Suprapubic skin (tissue), 4 donors: ENCODE measurements at regions not wholly inside any gene's neighbourhood (a gene's known extent, or its start where the extent isn't known, plus 50 kb on each side); places are given as distances from the start of the nearest gene placed in this dataset.
"Not testable (repeated sequence)": the region's sequence is repeated elsewhere in the genome, so short reads cannot be mapped to it uniquely, and the experiment has no call there.

Experiments
- DNase-seq, 2 donors: peaks; one replicate each; pipeline ENCODE4 v3.0.0-alpha.2; 2019; ENCODE audit warnings: low spot score in 2 of 2
- H3K27ac ChIP-seq: fragments of 200-600 bp; sonication (generic); one replicate; pipeline ENCODE4 v1.5.1; 2019
- H3K27me3 ChIP-seq: fragments of 200-600 bp; sonication (generic); one replicate; pipeline ENCODE4 v1.5.1; 2019
- H3K36me3 ChIP-seq: fragments of 200-600 bp; sonication (generic); one replicate; pipeline ENCODE4 v1.5.1; 2019
- H3K4me1 ChIP-seq: fragments of 200-600 bp; sonication (generic); one replicate; pipeline ENCODE4 v1.5.1; 2019
- H3K4me3 ChIP-seq: fragments of 200-600 bp; sonication (generic); one replicate; pipeline ENCODE4 v1.5.1; 2019; ENCODE audit warnings: mild to moderate bottlenecking
- H3K9me3 ChIP-seq: fragments of 200-600 bp; sonication (generic); one replicate; pipeline ENCODE4 v1.5.1; 2019
- EP300 ChIP-seq: sonication (generic); formaldehyde crosslinking; IDR thresholded peaks from one replicate; pipeline ENCODE4 v1.6.1; 2017; ENCODE audit warnings: antibody characterized with exemption
- POLR2A ChIP-seq, 2 donors: fragments of 450-650 bp; IDR thresholded peaks; one replicate each; pipeline ENCODE4 v1.6.1; 2017; ENCODE audit warnings: antibody characterized with exemption in 2 of 2, mild to moderate bottlenecking in 2 of 2, moderate library complexity in 2 of 2
- POLR2AphosphoS5 ChIP-seq, 3 donors: sonication (generic); formaldehyde crosslinking; IDR thresholded peaks; one replicate each; pipeline ENCODE4 v1.6.1; 2017; ENCODE audit warnings: antibody characterized with exemption in 3 of 3
- WGBS: methylation state at CpG from one replicate; pipeline ENCODE4 v1.1.5; 2018; 5-methylcytosine and 5-hydroxymethylcytosine counted together
- TF ChIP-seq, protein P1 (sequence below), 2 donors: fragments of 200-600 bp in 1 of 2; fragments of 450-650 bp in 1 of 2; sonication (generic) in 1 of 2; IDR thresholded peaks; one replicate each; pipeline ENCODE4 v1.5.1; 2016 to 2019; ENCODE audit warnings: antibody characterized with exemption in 2 of 2, mild to moderate bottlenecking in 1 of 2, moderate library complexity in 1 of 2

- Histone ChIP-seq H3K27ac (no peak overlapping the region), H3K9me3 (no peaks in the 10 kb centered on the region), H3K4me1 (peaks cover 18% of the 10 kb centered on the region), H3K36me3 (no peaks in the 10 kb centered on the region), H3K27me3 (no peaks in the 10 kb centered on the region), H3K4me3 (no peak overlapping the region)
- TF ChIP-seq POLR2A (IDR thresholded peaks at IDR 0.05) (no peak), EP300 (no peak), POLR2AphosphoS5 (IDR thresholded peaks at IDR 0.05) (no peak)
- TF ChIP-seq, protein P1, sequence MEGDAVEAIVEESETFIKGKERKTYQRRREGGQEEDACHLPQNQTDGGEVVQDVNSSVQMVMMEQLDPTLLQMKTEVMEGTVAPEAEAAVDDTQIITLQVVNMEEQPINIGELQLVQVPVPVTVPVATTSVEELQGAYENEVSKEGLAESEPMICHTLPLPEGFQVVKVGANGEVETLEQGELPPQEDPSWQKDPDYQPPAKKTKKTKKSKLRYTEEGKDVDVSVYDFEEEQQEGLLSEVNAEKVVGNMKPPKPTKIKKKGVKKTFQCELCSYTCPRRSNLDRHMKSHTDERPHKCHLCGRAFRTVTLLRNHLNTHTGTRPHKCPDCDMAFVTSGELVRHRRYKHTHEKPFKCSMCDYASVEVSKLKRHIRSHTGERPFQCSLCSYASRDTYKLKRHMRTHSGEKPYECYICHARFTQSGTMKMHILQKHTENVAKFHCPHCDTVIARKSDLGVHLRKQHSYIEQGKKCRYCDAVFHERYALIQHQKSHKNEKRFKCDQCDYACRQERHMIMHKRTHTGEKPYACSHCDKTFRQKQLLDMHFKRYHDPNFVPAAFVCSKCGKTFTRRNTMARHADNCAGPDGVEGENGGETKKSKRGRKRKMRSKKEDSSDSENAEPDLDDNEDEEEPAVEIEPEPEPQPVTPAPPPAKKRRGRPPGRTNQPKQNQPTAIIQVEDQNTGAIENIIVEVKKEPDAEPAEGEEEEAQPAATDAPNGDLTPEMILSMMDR (IDR thresholded peaks at IDR 0.05) = no peak
- WGBS = 87% methylated on average over 2 of the region's 2 CpGs
- DNase-seq = no peak
Measured at GRCh38 chr13:44710576-44710975, 134.4 kb upstream of the TSC22D1 start.

DNA sequence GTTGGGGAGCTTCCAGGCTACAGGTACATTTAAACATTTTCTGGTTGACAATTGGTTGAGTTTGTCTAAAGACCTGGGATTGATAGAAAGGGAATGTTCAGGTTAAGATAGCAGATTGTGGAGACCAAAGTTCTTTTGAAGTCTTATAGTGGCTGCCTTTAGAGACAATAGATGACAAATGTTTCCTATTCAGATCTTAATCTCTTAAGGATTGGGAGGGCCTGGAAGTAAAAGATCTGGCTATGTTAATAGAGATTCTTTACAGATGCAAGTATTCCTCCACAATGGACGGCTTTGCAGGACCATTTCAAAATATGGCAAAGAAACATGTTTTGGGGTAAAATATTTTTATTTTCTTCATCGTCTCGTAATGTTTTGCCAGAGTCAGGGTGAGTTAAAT is 128.7 kb upstream of the TSC22D1 start:
- not testable (repeated sequence) for H3K9me3 ChIP-seq, H3K27me3 ChIP-seq, H3K36me3 ChIP-seq, DNase-seq, H3K4me3 ChIP-seq, H3K4me1 ChIP-seq, H3K27ac ChIP-seq
- WGBS = 74% methylated on average over 3 of the region's 3 CpGs

DNA sequence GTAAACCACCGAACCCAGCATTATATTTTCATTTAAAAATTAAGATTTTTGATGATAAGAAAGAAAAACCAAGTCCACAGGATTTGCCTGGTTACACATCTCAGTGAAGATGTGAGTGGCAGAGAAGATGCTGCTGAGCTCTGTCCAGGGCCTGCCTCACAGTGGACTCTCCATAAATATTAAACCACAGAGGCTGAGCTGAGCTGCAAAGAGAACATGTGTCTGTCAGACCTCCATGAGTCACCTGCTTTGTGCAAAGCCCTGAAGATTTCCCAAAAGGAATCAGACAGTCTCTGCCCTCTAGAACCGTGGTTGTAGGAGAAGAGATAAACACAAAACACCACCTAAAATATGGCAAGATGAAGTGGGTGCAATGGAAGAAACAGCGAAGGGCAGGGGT is 127.2 kb upstream of the TSC22D1 start:
- no peak for DNase-seq
- H3K4me3 ChIP-seq = no peak overlapping the region
- WGBS = 51% methylated on average over 3 of the region's 3 CpGs
- H3K9me3 ChIP-seq = no peaks in the 10 kb centered on the region
- no peaks in the 10 kb centered on the region for H3K4me1 ChIP-seq
- no peaks in the 10 kb centered on the region for H3K27me3 ChIP-seq
- H3K27ac ChIP-seq = no peak overlapping the region
- no peaks in the 10 kb centered on the region for H3K36me3 ChIP-seq
- TF ChIP-seq, protein P1 (IDR thresholded peaks at IDR 0.05) = no peak
- no peak for TF ChIP-seq EP300
- TF ChIP-seq POLR2AphosphoS5 (IDR thresholded peaks at IDR 0.05) = no peak
- TF ChIP-seq POLR2A (IDR thresholded peaks at IDR 0.05) = no peak

DNA sequence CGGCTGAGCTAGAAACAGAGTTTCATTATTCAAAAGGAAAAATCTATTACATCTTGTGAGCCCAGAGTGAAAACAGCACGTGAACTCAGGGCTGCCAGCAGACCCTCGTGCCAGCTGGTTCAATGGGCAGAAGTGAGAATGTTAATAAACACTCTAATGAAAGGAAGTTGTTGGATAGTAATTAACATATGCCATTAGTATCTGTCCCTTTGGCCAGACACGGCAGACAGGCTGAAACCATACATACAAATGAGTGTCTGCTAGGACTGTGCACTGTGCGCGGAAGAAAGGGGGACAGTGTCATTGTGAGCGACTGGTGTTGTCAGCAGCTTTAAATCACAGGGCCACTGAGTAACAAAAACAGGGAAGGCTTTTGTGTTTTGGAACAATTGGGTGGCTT is 121.9 kb upstream of the TSC22D1 start:
- DNase-seq = no peak
- Histone ChIP-seq H3K27ac (no peak overlapping the region), H3K36me3 (no peaks in the 10 kb centered on the region), H3K9me3 (no peaks in the 10 kb centered on the region), H3K27me3 (no peaks in the 10 kb centered on the region), H3K4me1 (no peaks in the 10 kb centered on the region), H3K4me3 (no peak overlapping the region)
- TF ChIP-seq POLR2AphosphoS5 (IDR thresholded peaks at IDR 0.05) = no peak
- TF ChIP-seq EP300 = no peak
- TF ChIP-seq, protein P1 (IDR thresholded peaks at IDR 0.05) = no peak
- no peak for TF ChIP-seq POLR2A (IDR thresholded peaks at IDR 0.05)
- WGBS = 69% methylated on average over 7 of the region's 7 CpGs

- no peak overlapping the region for H3K27ac ChIP-seq
- H3K9me3 ChIP-seq = no peaks in the 10 kb centered on the region
- TF ChIP-seq, protein P1 (IDR thresholded peaks at IDR 0.05) = no peak
- no peak for TF ChIP-seq EP300
- no peak for TF ChIP-seq POLR2A (IDR thresholded peaks at IDR 0.05)
- TF ChIP-seq POLR2AphosphoS5 (IDR thresholded peaks at IDR 0.05) = no peak
- DNase-seq = no peak
- no peaks in the 10 kb centered on the region for H3K27me3 ChIP-seq
- 50% methylated on average over 1 of the region's 1 CpG for WGBS
- H3K4me1 ChIP-seq = no peaks in the 10 kb centered on the region
- no peaks in the 10 kb centered on the region for H3K36me3 ChIP-seq
- no peak overlapping the region for H3K4me3 ChIP-seq
Measured at GRCh38 chr13:44697058-44697457, 120.9 kb upstream of the TSC22D1 start.

DNA sequence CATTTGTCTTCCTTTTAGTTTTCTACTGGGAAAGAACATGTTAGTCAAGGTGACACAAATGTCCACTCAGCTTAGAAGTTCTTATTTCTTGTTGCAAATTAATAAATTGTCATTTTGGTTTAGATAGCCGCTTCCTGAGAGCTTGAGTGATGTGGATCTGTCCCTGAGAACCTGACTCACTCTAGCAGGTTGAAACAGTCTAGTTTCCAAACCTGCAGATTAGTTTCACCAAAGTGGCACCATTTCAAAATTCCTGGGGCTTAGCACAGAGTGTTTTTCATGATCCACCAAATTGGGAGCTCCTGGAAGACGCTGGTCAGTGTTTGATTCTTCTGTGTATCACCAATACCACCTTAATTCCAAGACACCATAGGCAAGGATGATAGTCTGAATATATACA is 119.4 kb upstream of the TSC22D1 start:
- WGBS = 85% methylated on average over 2 of the region's 2 CpGs
- Histone ChIP-seq H3K36me3 (no peaks in the 10 kb centered on the region), H3K27ac (no peak overlapping the region), H3K9me3 (no peaks in the 10 kb centered on the region), H3K4me3 (no peak overlapping the region), H3K27me3 (no peaks in the 10 kb centered on the region), H3K4me1 (no peaks in the 10 kb centered on the region)
- no peak for TF ChIP-seq EP300
- no peak for DNase-seq
